Testis (tissue), 2 donors: ENCODE measurements at regions not wholly inside any gene's neighbourhood (a gene's known extent, or its start where the extent isn't known, plus 50 kb on each side); places are given as distances from the start of the nearest gene placed in this dataset.

ENCODE experiments used
- DNase-seq: peaks from one replicate; pipeline ENCODE4 v3.0.0-alpha.2; 2019
- H3K27ac ChIP-seq, 2 donors: fragments of 200-600 bp; sonication (generic); one replicate each; pipeline ENCODE4 v1.5.1; 2019
- H3K27me3 ChIP-seq: fragments of 200-600 bp; sonication (generic); one replicate; pipeline ENCODE4 v1.5.1; 2019
- H3K36me3 ChIP-seq: fragments of 200-600 bp; sonication (generic); one replicate; pipeline ENCODE4 v1.5.1; 2017; ENCODE audit warnings: low read depth; ENCODE audit errors: missing control alignments
- H3K4me1 ChIP-seq: fragments of 200-600 bp; sonication (generic); one replicate; pipeline ENCODE4 v1.5.1; 2019
- H3K4me3 ChIP-seq, 2 donors: fragments of 200-600 bp; sonication (generic); one replicate each; pipeline ENCODE4 v1.5.1; 2017 to 2019
- H3K9me3 ChIP-seq: fragments of 200-600 bp; sonication (generic); one replicate; pipeline ENCODE4 v1.5.1; 2017
- POLR2A ChIP-seq: fragments of 450-650 bp; IDR thresholded peaks from one replicate; pipeline ENCODE4 v1.6.1; 2017; ENCODE audit warnings: antibody characterized with exemption, mild to moderate bottlenecking, moderate library complexity
- WGBS, 2 donors: methylation state at CpG; one replicate each; pipeline ENCODE4 v1.1.5; 2018; 5-methylcytosine and 5-hydroxymethylcytosine counted together
- intact Hi-C: fragments of 100-400 bp; cut with DNase I; formaldehyde crosslinking; loops from one replicate; pipeline ENCODE4 v1.15.1; 2023; ENCODE audit warnings: low total_unique reads
- TF ChIP-seq, protein P1 (sequence below), 3 experiments: fragments of 450-650 bp in 2 of 3; fragments of 200-600 bp in 1 of 3; sonication (generic) in 1 of 3; IDR thresholded peaks; one replicate each; pipeline ENCODE4 v1.5.1; 2016 to 2019; ENCODE audit warnings: antibody characterized with exemption in 3 of 3, mild to moderate bottlenecking in 2 of 3, moderate library complexity in 1 of 3

DNA sequence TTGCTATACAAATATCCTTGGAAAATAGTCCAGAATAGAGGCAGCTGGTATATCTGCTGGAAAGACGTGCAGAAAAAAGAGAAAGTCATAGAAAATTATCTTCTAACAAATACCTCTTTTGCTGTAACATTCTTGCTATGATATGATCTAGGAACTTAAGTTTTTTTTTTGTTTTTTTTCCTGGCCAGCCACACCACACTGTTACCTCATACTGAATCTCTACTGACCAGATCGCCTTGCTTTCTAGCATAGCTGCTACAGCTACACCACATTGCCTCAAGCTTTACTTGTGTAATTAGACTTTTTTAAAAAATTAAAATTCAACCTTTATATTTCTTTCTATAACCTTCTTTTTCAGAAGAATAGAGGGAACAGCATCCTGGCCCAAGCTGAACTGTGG is 142.2 kb upstream of the PRLR start:
- Histone ChIP-seq H3K27ac (no peak overlapping the region), H3K4me3 (no peak overlapping the region), H3K9me3 (no peaks in the 10 kb centered on the region), H3K36me3 (no peaks in the 10 kb centered on the region), H3K4me1 (no peaks in the 10 kb centered on the region), H3K27me3 (no peaks in the 10 kb centered on the region)
- no peak for DNase-seq
- intact Hi-C loops: no loop called here
- WGBS, 2 donors: 76 to 85% methylated on average over 2 of the region's 2 CpGs
- no peak for TF ChIP-seq POLR2A
- TF ChIP-seq, protein P1, sequence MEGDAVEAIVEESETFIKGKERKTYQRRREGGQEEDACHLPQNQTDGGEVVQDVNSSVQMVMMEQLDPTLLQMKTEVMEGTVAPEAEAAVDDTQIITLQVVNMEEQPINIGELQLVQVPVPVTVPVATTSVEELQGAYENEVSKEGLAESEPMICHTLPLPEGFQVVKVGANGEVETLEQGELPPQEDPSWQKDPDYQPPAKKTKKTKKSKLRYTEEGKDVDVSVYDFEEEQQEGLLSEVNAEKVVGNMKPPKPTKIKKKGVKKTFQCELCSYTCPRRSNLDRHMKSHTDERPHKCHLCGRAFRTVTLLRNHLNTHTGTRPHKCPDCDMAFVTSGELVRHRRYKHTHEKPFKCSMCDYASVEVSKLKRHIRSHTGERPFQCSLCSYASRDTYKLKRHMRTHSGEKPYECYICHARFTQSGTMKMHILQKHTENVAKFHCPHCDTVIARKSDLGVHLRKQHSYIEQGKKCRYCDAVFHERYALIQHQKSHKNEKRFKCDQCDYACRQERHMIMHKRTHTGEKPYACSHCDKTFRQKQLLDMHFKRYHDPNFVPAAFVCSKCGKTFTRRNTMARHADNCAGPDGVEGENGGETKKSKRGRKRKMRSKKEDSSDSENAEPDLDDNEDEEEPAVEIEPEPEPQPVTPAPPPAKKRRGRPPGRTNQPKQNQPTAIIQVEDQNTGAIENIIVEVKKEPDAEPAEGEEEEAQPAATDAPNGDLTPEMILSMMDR (IDR thresholded peaks at IDR 0.05): no peak

DNA sequence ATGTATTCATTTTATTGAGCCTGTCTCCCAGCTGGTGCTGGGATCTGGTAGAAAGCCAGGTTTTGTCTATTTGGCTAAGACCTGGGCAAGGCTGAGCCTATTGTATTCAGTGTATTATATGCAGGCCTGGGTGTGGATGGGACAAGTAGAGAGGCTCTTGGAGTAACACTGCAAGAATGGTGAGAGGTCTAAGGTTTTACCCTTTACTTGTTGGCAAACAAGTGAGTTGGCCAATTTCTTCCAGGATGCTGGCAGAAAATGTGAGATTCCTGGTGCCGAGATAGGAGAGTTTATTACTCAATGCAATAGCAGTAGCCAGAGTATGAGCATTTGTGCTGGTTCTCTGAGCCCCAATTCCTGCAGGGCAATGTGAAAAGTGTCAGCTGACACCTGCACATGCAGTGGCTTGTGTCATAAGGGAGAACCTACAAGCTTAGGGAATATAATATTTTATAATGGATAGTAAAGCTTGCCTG is 141.7 kb upstream of the PRLR start:
- Histone ChIP-seq H3K27ac (no peak overlapping the region), H3K9me3 (no peaks in the 10 kb centered on the region), H3K4me3 (no peak overlapping the region), H3K36me3 (no peaks in the 10 kb centered on the region), H3K4me1 (no peaks in the 10 kb centered on the region), H3K27me3 (no peaks in the 10 kb centered on the region)
- DNase-seq: no peak
- TF ChIP-seq, protein P1 (IDR thresholded peaks at IDR 0.05): no peak
- intact Hi-C loops: no loop called here
- 60 to 70% methylated on average over 1 of the region's 1 CpG for WGBS, 2 donors

DNA sequence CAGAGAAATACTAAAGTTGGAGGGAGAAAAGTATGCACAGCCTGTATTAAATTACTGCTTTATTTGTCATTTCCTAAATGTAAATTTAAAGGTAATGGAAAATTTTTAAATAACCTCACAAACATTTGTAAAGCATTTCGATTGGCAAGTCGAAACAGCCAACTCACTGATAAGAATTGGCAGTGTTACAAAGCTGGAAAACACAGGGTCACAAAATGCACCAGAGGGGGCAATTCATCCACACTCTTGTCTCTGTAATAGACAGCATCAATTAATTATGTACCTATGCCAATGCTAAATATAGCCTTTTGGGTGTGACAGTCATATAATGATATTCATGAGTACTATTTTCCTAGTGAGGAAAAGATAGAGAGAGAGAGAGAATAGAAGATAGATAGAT is 140.6 kb upstream of the PRLR start:
- Histone ChIP-seq H3K9me3 (no peaks in the 10 kb centered on the region), H3K36me3 (no peaks in the 10 kb centered on the region), H3K27ac (no peak overlapping the region), H3K4me1 (no peaks in the 10 kb centered on the region), H3K27me3 (no peaks in the 10 kb centered on the region), H3K4me3 (no peak overlapping the region)
- 61 to 66% methylated on average over 2 of the region's 2 CpGs for WGBS, 2 donors
- intact Hi-C loops: no loop called here
- no peak for TF ChIP-seq POLR2A
- TF ChIP-seq, protein P1 (IDR thresholded peaks at IDR 0.05): no peak
- DNase-seq: no peak

DNA sequence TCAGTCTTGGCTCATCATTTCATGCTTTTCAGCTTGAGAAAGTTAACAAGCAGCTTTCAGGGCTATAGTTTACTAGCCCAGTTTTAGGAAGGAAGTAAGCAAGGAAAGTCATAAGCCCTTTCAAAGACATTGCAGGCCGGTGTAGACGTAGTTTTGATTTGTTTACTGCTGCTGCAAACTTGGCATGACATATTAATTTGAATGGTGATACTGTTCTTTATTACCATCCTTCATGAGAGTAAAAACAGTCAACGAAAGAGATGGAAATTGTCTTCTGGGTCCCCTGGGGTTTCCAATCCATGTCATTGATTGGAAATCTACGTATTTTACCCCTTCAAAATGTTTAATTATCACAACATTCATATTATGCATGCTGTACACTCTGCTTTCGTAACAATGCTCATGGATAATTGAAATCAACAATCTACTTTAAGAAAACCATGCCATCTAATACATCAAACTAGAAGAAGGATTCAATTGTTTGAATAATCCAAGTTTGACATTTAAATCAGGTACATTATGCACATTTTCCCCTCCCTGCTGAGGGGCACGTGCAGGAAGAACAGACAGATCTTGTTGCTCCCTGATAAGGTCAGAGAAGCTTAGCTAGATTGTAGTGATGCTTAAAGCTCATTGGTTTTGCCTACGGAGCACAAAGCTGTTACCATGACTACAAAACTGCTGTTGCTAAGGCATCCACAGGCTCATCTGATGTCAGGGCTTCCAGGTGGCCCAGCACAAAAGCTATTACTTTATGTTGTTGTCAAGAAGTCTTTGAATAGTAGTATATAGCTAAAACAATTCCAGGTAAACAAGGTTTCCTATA is 139.9 kb upstream of the PRLR start:
- Histone ChIP-seq H3K36me3 (no peaks in the 10 kb centered on the region), H3K27ac (no peak overlapping the region), H3K9me3 (no peaks in the 10 kb centered on the region), H3K4me1 (no peaks in the 10 kb centered on the region), H3K4me3 (no peak overlapping the region), H3K27me3 (no peaks in the 10 kb centered on the region)
- 60 to 64% methylated on average over 7 of the region's 7 CpGs for WGBS, 2 donors
- TF ChIP-seq, protein P1 (IDR thresholded peaks at IDR 0.05): no peak
- no peak for TF ChIP-seq POLR2A
- no peak for DNase-seq
- intact Hi-C loops: no loop called here

DNA sequence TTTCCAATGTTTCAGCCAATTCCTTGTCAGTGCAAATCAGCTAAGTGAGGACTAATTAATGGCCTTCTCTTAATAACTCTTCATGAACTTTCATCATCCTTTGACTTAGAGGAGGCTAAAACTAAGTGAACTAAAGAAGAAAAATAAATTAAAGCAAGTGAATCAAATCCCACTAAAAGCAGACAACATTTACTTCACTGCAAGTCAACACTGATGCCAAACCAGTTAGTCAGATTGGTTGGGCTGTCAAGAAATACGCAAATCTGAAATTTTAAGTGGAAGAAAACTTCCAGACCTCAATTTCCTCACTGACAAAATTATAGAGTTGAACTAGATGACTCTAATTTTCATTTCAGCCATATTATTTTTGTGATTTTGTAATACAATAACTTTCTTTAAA is 137.2 kb upstream of the PRLR start:
- H3K27me3 ChIP-seq: no peaks in the 10 kb centered on the region
- H3K9me3 ChIP-seq: no peaks in the 10 kb centered on the region
- H3K36me3 ChIP-seq: no peaks in the 10 kb centered on the region
- intact Hi-C loops: no loop called here
- H3K27ac ChIP-seq: no peak overlapping the region
- 79 to 82% methylated on average over 1 of the region's 1 CpG for WGBS, 2 donors
- TF ChIP-seq, protein P1 (IDR thresholded peaks at IDR 0.05): no peak
- no peak for TF ChIP-seq POLR2A
- H3K4me3 ChIP-seq: no peak overlapping the region
- H3K4me1 ChIP-seq: no peaks in the 10 kb centered on the region
- no peak for DNase-seq
